Activated CD4-positive, alpha-beta T cell treated with anti-CD3 and anti-CD28 coated beads, Interleukin-2, Interleukin-4, amounts not matched to agents 100 ng/mL and 50 ng/mL, durations not matched to agents 16 hours and 8 hours (primary cell): ENCODE measurements at regions not wholly inside any gene's neighbourhood (a gene's known extent, or its start where the extent isn't known, plus 50 kb on each side); places are given as distances from the start of the nearest gene placed in this dataset.
"Not testable (repeated sequence)": the region's sequence is repeated elsewhere in the genome, so short reads cannot be mapped to it uniquely, and the experiment has no call there.

ENCODE experiments used
- DNase-seq: peaks from one replicate; pipeline ENCODE4 v3.0.0-alpha.2; 2020; ENCODE audit warnings: low spot score

- no peak for DNase-seq
Measured at GRCh38 chr14:41072776-41073175, 533.9 kb upstream of the LRFN5 start.

GRCh38 chr14:41071351-41071750 lies 535.3 kb upstream of the LRFN5 start:
- DNase-seq: no peak

GRCh38 chr14:41062826-41063225 lies 543.9 kb upstream of the LRFN5 start:
- DNase-seq: no peak

GRCh38 chr14:41055589-41055988 lies 551.1 kb upstream of the LRFN5 start:
- no peak for DNase-seq

- DNase-seq: no peak
Measured at GRCh38 chr14:41051801-41052200, 554.9 kb upstream of the LRFN5 start.

GRCh38 chr14:41047763-41048162 lies 558.9 kb upstream of the LRFN5 start:
- no peak for DNase-seq

GRCh38 chr14:41037388-41037787 lies 569.3 kb upstream of the LRFN5 start:
- DNase-seq: no peak

- DNase-seq: no peak
Measured at GRCh38 chr14:41034969-41035368, 571.7 kb upstream of the LRFN5 start.

GRCh38 chr14:41022932-41023331 lies 583.7 kb upstream of the LRFN5 start:
- DNase-seq: no peak

- no peak for DNase-seq
Measured at GRCh38 chr14:41016213-41016612, 590.5 kb upstream of the LRFN5 start.

- DNase-seq: no peak
Measured at GRCh38 chr14:41000350-41000749, 606.3 kb upstream of the LRFN5 start.

- no peak for DNase-seq
Measured at GRCh38 chr14:40989260-40989659, 617.4 kb upstream of the LRFN5 start.

GRCh38 chr14:40987481-40987880 lies 619.2 kb upstream of the LRFN5 start:
- no peak for DNase-seq

GRCh38 chr14:40986655-40987054 lies 620.0 kb upstream of the LRFN5 start:
- no peak for DNase-seq

GRCh38 chr14:40985584-40985983 lies 621.1 kb upstream of the LRFN5 start:
- DNase-seq: no peak

- no peak for DNase-seq
Measured at GRCh38 chr14:40983604-40984003, 623.1 kb upstream of the LRFN5 start.

GRCh38 chr14:40981247-40981646 lies 625.4 kb upstream of the LRFN5 start:
- no peak for DNase-seq

- DNase-seq: not testable (repeated sequence)
Measured at GRCh38 chr14:40960257-40960656, 646.4 kb upstream of the LRFN5 start.

- no peak for DNase-seq
Measured at GRCh38 chr14:40955131-40955505, 651.6 kb upstream of the LRFN5 start.

GRCh38 chr14:40954448-40955130 lies 652.1 kb upstream of the LRFN5 start:
- DNase-seq: not testable (repeated sequence)

- DNase-seq: no peak
Measured at GRCh38 chr14:40944521-40944920, 662.2 kb upstream of the LRFN5 start.

GRCh38 chr14:40936861-40937260 lies 669.8 kb upstream of the LRFN5 start:
- no peak for DNase-seq

- DNase-seq: no peak
Measured at GRCh38 chr14:40920380-40920779, 686.3 kb upstream of the LRFN5 start.

GRCh38 chr14:40911141-40911540 lies 695.5 kb upstream of the LRFN5 start:
- DNase-seq: no peak

- no peak for DNase-seq
Measured at GRCh38 chr14:40909906-40910305, 696.8 kb upstream of the LRFN5 start.
